Spleen (tissue), 11 donors: ENCODE measurements at regions not wholly inside any gene's neighbourhood (a gene's known extent, or its start where the extent isn't known, plus 50 kb on each side); places are given as distances from the start of the nearest gene placed in this dataset.

Source experiments
- DNase-seq: peaks from one replicate; pipeline ENCODE4 v3.0.0-alpha.2; 2020
- H3K27ac ChIP-seq, 8 donors: fragments of 200-600 bp; sonication (generic) in 7 of 8; 1 replicate in 4 of 8; 2 replicates in 4 of 8; pipeline versions ENCODE4 v1.5.0 to v1.8.0; 2016 to 2021; ENCODE audit warnings: inconsistent platforms in 4 of 8, mild to moderate bottlenecking in 4 of 8, moderate library complexity in 1 of 8
- H3K27me3 ChIP-seq, 7 donors: fragments of 200-600 bp; sonication (generic) in 6 of 7; replicated peaks in 1 of 7; 1 replicate in 4 of 7; 2 replicates in 3 of 7; pipeline versions ENCODE4 v1.5.0 to v1.8.0; 2016 to 2021; ENCODE audit warnings: inconsistent platforms in 3 of 7, mild to moderate bottlenecking in 1 of 7
- H3K36me3 ChIP-seq, 6 donors: fragments of 200-600 bp; sonication (generic) in 5 of 6; 1 replicate in 4 of 6; 2 replicates in 2 of 6; pipeline versions ENCODE4 v1.5.0 to v1.8.0; 2016 to 2021; ENCODE audit warnings: inconsistent platforms in 2 of 6
- H3K4me1 ChIP-seq, 6 donors: fragments of 200-600 bp; sonication (generic) in 5 of 6; 1 replicate in 3 of 6; 2 replicates in 3 of 6; pipeline versions ENCODE4 v1.5.0 to v1.8.0; 2016 to 2021; ENCODE audit warnings: inconsistent platforms in 3 of 6
- H3K4me3 ChIP-seq, 8 donors: fragments of 200-600 bp; sonication (generic) in 7 of 8; 1 replicate in 4 of 8; 2 replicates in 4 of 8; pipeline versions ENCODE4 v1.5.0 to v1.8.0; 2016 to 2021; ENCODE audit warnings: inconsistent platforms in 4 of 8, mild to moderate bottlenecking in 4 of 8, moderate library complexity in 2 of 8
- H3K9me3 ChIP-seq, 8 donors: fragments of 200-600 bp; sonication (generic) in 7 of 8; 1 replicate in 4 of 8; 2 replicates in 4 of 8; pipeline versions ENCODE4 v1.5.0 to v1.8.0; 2016 to 2021; ENCODE audit warnings: inconsistent platforms in 4 of 8
- POLR2A ChIP-seq, 3 donors: fragments of 450-650 bp; IDR thresholded peaks; one replicate each; pipeline ENCODE4 v1.5.1; 2017; ENCODE audit warnings: antibody characterized with exemption in 3 of 3, mild to moderate bottlenecking in 1 of 3
- POLR2AphosphoS5 ChIP-seq, 3 donors: sonication (generic); formaldehyde crosslinking; IDR thresholded peaks; one replicate each; pipeline ENCODE4 v1.5.1; 2017; ENCODE audit warnings: antibody characterized with exemption in 3 of 3
- WGBS, 5 donors: extraction: QIAGEN DNeasy Blood & Tissue Kit in 3 of 5; methylation state at CpG; one replicate each; pipeline versions ENCODE4 v1.1.5 to v1.1.7; 2013 to 2018; 5-methylcytosine and 5-hydroxymethylcytosine counted together
- intact Hi-C: fragments of 100-400 bp; cut with DNase I; formaldehyde crosslinking; loops from one replicate; pipeline ENCODE4 v1.15.0; 2023; ENCODE audit warnings: low total_unique reads
- TF ChIP-seq, protein P1 (sequence below), 11 experiments: fragments of 200-600 bp in 7 of 11; fragments of 450-650 bp in 4 of 11; sonication (generic) in 4 of 11; IDR thresholded peaks in 8 of 11; conservative IDR thresholded peaks in 3 of 11; 1 replicate in 7 of 11; 2 replicates in 4 of 11; pipeline versions ENCODE4 v1.4.0 to v1.8.0; 2016 to 2021; ENCODE audit warnings: antibody characterized with exemption in 11 of 11, inconsistent platforms in 4 of 11, mild to moderate bottlenecking in 1 of 11
- donor health status: healthy with polysubstance abuse.
- donor health status: DM: no; HTN: no; CAD: no; lungs with moderate emphysema.
- donor health status: DM: no; HTN: no; CAD: no.
- donor health status: Bipolar disorder and iron deficiency.
- donor health status: healthy.
- donor health status: DM: no; HTN: no; CAD: no.
- donor health status: DM: yes; HTN: yes; CAD: no.

GRCh38 chr5:74064225-74064624, 438.2 kb downstream of the ARHGEF28 start:
- H3K9me3 ChIP-seq = no peaks in the 10 kb centered on the region
- intact Hi-C loops = no loop called here
- DNase-seq = no peak
- no peak overlapping the region for H3K4me3 ChIP-seq
- no peaks in the 10 kb centered on the region for H3K27me3 ChIP-seq
- H3K4me1 ChIP-seq = no peaks in the 10 kb centered on the region
- H3K27ac ChIP-seq = no peak overlapping the region
- TF ChIP-seq, protein P1, sequence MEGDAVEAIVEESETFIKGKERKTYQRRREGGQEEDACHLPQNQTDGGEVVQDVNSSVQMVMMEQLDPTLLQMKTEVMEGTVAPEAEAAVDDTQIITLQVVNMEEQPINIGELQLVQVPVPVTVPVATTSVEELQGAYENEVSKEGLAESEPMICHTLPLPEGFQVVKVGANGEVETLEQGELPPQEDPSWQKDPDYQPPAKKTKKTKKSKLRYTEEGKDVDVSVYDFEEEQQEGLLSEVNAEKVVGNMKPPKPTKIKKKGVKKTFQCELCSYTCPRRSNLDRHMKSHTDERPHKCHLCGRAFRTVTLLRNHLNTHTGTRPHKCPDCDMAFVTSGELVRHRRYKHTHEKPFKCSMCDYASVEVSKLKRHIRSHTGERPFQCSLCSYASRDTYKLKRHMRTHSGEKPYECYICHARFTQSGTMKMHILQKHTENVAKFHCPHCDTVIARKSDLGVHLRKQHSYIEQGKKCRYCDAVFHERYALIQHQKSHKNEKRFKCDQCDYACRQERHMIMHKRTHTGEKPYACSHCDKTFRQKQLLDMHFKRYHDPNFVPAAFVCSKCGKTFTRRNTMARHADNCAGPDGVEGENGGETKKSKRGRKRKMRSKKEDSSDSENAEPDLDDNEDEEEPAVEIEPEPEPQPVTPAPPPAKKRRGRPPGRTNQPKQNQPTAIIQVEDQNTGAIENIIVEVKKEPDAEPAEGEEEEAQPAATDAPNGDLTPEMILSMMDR (IDR thresholded peaks at IDR 0.05 in 8 of 11, conservative IDR thresholded peaks at IDR 0.05 in 3 of 11) = no peak
- no peaks in the 10 kb centered on the region for H3K36me3 ChIP-seq

- intact Hi-C loops = no loop called here
- 51 to 71% (median 60%) methylated on average over 3 of the region's 3 CpGs for WGBS, 5 donors
- TF ChIP-seq, protein P1 (IDR thresholded peaks at IDR 0.05 in 8 of 11, conservative IDR thresholded peaks at IDR 0.05 in 3 of 11) = no peak
- no peak for TF ChIP-seq POLR2A (IDR thresholded peaks at IDR 0.05)
- no peaks in the 10 kb centered on the region for H3K36me3 ChIP-seq
- no peak for DNase-seq
- no peaks in the 10 kb centered on the region for H3K4me1 ChIP-seq
- no peak overlapping the region for H3K27ac ChIP-seq
- no peaks in the 10 kb centered on the region for H3K9me3 ChIP-seq
- no peaks in the 10 kb centered on the region for H3K27me3 ChIP-seq
- H3K4me3 ChIP-seq = no peak overlapping the region
Observed at GRCh38 chr5:74063821-74064220, 437.8 kb downstream of the ARHGEF28 start.

DNA sequence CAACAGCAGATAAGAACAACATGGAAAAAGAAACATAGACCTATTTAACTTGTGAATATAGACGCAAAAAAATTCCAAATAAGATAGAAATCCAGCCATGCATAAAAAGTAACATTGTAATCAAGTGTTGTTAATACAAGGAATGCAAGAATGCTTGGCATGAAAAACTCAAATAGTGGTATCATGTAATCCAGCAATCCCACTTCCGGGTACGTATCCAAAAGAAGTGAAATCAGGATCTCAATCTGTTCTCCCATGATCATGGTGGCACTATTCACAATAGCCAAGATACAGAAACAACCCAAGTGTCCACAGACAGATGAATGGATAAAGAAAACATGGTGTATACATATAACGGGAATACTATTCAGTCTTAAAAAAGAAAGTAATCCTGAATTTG, 437.4 kb downstream of the ARHGEF28 start:
- no peak overlapping the region for H3K4me3 ChIP-seq
- no peak overlapping the region for H3K27ac ChIP-seq
- no peaks in the 10 kb centered on the region for H3K27me3 ChIP-seq
- H3K4me1 ChIP-seq = no peaks in the 10 kb centered on the region
- no peak for DNase-seq
- no peaks in the 10 kb centered on the region for H3K36me3 ChIP-seq
- WGBS, 5 donors = 78 to 96% (median 92%) methylated on average over 4 of the region's 4 CpGs
- intact Hi-C loops = no loop called here
- H3K9me3 ChIP-seq = no peaks in the 10 kb centered on the region
- TF ChIP-seq, protein P1 (IDR thresholded peaks at IDR 0.05 in 8 of 11, conservative IDR thresholded peaks at IDR 0.05 in 3 of 11) = no peak
- no peak for TF ChIP-seq POLR2A (IDR thresholded peaks at IDR 0.05)
- no peak for TF ChIP-seq POLR2AphosphoS5 (IDR thresholded peaks at IDR 0.05)

- 75 to 96% (median 93%) methylated on average over 1 of the region's 1 CpG for WGBS, 5 donors
- intact Hi-C loops = no loop called here
Observed at GRCh38 chr5:74061292-74061691, 435.3 kb downstream of the ARHGEF28 start.

More at GRCh38 chr5:74061292-74061691, 435.3 kb downstream of the ARHGEF28 start:
- Histone ChIP-seq H3K27ac (no peak overlapping the region), H3K36me3 (no peaks in the 10 kb centered on the region), H3K4me3 (no peak overlapping the region), H3K9me3 (no peaks in the 10 kb centered on the region), H3K4me1 (peaks cover 0 to 9% (median 0%) of the 10 kb centered on the region in 6 donors), H3K27me3 (no peaks in the 10 kb centered on the region)
- DNase-seq = no peak
- TF ChIP-seq, protein P1 (IDR thresholded peaks at IDR 0.05 in 8 of 11, conservative IDR thresholded peaks at IDR 0.05 in 3 of 11) = no peak
- TF ChIP-seq POLR2AphosphoS5 (IDR thresholded peaks at IDR 0.05) = no peak
